Muscle layer of colon (tissue), 2 donors: ENCODE measurements at regions not wholly inside any gene's neighbourhood (a gene's known extent, or its start where the extent isn't known, plus 50 kb on each side); places are given as distances from the start of the nearest gene placed in this dataset.

ENCODE experiments used
- H3K27ac ChIP-seq: one replicate; pipeline ENCODE4 v1.7.0; 2013; ENCODE audit warnings: low read depth, mild to moderate bottlenecking, low read length, moderate library complexity
- H3K27me3 ChIP-seq, 2 donors: one replicate each; pipeline ENCODE4 v1.7.0; 2013; ENCODE audit warnings: low read length in 2 of 2, mild to moderate bottlenecking in 2 of 2; ENCODE audit not compliant: insufficient read depth in 2 of 2, control insufficient read depth in 1 of 2
- H3K36me3 ChIP-seq: one replicate; pipeline ENCODE4 v1.7.0; 2013; ENCODE audit warnings: mild to moderate bottlenecking, low read length; ENCODE audit not compliant: insufficient read depth
- H3K4me1 ChIP-seq: one replicate; pipeline ENCODE4 v1.7.0; 2013; ENCODE audit warnings: mild to moderate bottlenecking, low read length; ENCODE audit not compliant: insufficient read depth
- H3K4me3 ChIP-seq, 2 donors: one replicate each; pipeline ENCODE4 v1.7.0; 2013; ENCODE audit warnings: low read length in 2 of 2, low read depth in 1 of 2, mild to moderate bottlenecking in 1 of 2, moderate library complexity in 1 of 2
- H3K9ac ChIP-seq: one replicate; pipeline ENCODE4 v1.7.0; 2013; ENCODE audit warnings: low read length
- H3K9me3 ChIP-seq: one replicate; pipeline ENCODE4 v1.7.0; 2013; ENCODE audit warnings: mild to moderate bottlenecking, low read length
- donor health status: abdominal sarcoma.
- donor health status: Adenocarcinoma of cecum.

DNA sequence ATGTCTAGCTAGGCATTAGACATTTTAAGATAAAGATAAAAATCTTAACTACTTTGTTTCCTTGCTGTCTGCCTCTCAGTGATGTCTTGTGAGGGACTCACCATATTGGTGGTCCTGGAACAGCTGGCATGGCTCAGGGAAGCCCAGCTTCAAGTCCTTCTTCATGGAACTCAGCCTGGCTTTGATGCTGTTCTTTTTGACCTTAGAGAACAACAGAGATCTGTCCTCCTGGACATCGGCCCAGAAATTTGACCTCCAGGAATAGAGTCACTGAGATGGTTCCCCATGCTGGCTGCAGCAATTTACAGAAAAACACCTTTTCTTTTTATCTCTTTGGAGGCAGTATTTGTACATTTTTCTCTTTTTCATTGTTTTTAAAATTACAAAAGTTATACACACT is 235.5 kb upstream of the WWC1 start:
- H3K36me3 ChIP-seq = no peaks in the 10 kb centered on the region
- no peaks in the 10 kb centered on the region for H3K27me3 ChIP-seq
- no peak overlapping the region for H3K27ac ChIP-seq
- no peak overlapping the region for H3K9ac ChIP-seq
- no peaks in the 10 kb centered on the region for H3K9me3 ChIP-seq
- H3K4me3 ChIP-seq = no peak overlapping the region
- H3K4me1 ChIP-seq = no peaks in the 10 kb centered on the region

DNA sequence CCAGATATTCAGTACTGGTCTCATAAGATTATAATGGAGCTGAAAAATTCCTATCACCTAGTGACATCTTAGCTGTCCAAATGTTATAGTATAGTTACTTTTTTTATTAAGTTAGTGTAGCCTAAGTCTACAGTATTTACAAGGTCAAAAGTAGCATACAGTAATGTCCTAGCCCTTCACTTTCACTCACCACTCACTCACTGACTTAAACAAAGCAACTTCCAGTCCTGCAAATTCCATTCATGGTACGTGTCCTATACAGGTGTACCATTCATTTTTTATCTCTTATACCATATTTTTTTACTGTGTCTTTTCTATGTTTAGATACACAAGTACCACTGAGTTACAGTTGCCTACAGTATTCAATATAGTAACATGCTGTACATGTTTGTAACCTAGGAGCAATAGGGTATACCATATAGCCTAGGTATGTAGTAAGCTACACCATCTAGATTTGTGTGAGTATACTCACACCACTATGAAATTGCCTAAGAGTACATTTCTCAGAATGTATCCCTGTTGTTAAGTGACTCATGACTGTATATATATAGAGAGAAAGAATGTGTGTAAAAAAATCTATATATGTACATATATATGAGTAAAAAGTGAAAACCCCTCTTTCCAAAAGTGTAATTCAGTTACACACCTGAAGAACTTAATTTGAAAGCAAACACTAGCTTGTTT is 234.8 kb upstream of the WWC1 start:
- no peaks in the 10 kb centered on the region for H3K36me3 ChIP-seq
- H3K4me3 ChIP-seq = no peak overlapping the region
- no peaks in the 10 kb centered on the region for H3K27me3 ChIP-seq
- no peak overlapping the region for H3K9ac ChIP-seq
- H3K27ac ChIP-seq = no peak overlapping the region
- H3K4me1 ChIP-seq = no peaks in the 10 kb centered on the region
- H3K9me3 ChIP-seq = no peaks in the 10 kb centered on the region

DNA sequence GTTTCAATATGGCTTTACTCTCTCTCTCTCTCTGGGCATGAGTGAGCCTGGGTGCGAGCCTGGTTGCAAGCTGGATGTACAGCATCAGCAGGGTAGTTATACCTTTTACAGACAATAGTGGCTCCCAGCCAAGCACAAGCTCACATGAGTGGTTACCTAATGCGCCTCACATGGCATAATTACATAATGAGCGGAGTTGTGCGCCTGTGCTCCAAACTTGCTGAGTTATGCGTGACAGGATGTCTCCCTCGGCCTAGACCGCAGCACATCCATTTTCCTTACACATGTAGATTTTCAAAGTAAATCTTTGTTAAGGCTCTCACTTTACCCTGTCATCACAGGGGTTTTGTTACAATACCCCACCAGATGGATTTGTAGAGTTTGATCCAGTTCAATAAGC is 233.5 kb upstream of the WWC1 start:
- Histone ChIP-seq H3K9me3 (no peaks in the 10 kb centered on the region), H3K27ac (no peak overlapping the region), H3K36me3 (no peaks in the 10 kb centered on the region), H3K4me1 (no peaks in the 10 kb centered on the region), H3K4me3 (no peak overlapping the region), H3K9ac (no peak overlapping the region), H3K27me3 (no peaks in the 10 kb centered on the region)

DNA sequence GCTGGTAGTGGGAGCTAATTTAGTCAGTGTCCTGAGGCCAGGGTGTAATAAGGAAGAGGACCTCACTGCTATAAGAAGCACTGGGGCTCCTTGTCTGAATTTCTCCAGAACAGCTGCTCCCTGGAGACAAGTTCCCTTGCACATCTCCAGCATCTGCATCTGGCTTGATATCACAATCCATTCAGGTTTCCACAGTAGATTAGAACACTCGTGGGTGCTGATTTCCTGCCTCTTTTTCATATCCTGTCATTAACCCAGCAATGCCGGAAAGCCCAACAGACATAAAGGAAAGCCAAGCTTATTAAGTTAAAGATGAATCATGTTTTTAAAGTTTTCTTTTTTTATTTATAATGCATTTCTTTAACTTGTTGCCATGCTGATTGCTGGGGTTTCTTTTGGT is 232.3 kb upstream of the WWC1 start:
- H3K4me3 ChIP-seq = no peak overlapping the region
- no peak overlapping the region for H3K9ac ChIP-seq
- no peaks in the 10 kb centered on the region for H3K4me1 ChIP-seq
- H3K36me3 ChIP-seq = no peaks in the 10 kb centered on the region
- no peaks in the 10 kb centered on the region for H3K27me3 ChIP-seq
- H3K27ac ChIP-seq = no peak overlapping the region
- H3K9me3 ChIP-seq = no peaks in the 10 kb centered on the region

DNA sequence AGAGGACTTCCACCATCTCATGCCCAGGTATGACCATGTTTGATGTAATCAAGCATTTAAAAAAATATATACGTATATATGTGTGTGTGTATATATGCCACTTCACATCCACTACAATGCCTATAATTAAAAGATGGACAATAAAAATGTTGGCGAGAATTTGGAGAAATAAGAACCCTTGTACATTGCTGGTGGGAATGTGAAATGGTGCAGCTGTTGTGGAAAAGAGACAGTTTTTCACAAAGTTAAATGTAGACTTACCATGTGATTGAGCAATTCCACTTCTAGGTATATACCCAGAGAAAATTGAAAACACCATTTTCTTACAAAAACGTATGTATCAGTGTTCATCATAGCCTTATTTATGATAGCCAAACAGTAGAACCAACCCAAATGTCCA is 229.2 kb upstream of the WWC1 start:
- no peak overlapping the region for H3K9ac ChIP-seq

DNA sequence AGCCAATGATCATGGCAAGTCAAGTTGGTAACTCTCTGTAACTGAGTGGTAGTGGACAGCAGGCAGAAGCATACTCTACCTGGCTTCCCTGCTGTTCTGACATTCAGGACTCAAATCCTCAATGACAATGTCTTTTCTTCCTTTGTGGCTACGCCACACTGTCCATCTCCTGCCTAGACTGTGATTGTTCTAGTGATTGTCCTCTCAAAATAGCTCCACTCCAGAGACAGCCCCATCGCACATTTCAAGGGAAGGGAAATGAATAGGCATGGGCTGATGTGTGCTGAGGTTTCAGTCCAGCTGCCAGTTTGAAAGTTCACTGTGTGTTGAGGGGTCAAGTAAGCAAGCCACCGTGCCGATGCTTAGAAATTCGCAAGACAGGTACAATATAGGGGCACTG is 227.0 kb upstream of the WWC1 start:
- no peaks in the 10 kb centered on the region for H3K27me3 ChIP-seq
- no peaks in the 10 kb centered on the region for H3K9me3 ChIP-seq
- no peaks in the 10 kb centered on the region for H3K4me1 ChIP-seq
- H3K9ac ChIP-seq = no peak overlapping the region
- H3K4me3 ChIP-seq = no peak overlapping the region
- no peak overlapping the region for H3K27ac ChIP-seq
- no peaks in the 10 kb centered on the region for H3K36me3 ChIP-seq

More for the DNA sequence above, 229.2 kb upstream of the WWC1 start:
- no peaks in the 10 kb centered on the region for H3K36me3 ChIP-seq
- H3K9me3 ChIP-seq = no peaks in the 10 kb centered on the region
- no peak overlapping the region for H3K27ac ChIP-seq
- H3K4me1 ChIP-seq = no peaks in the 10 kb centered on the region
- no peaks in the 10 kb centered on the region for H3K27me3 ChIP-seq
- H3K4me3 ChIP-seq = no peak overlapping the region

DNA sequence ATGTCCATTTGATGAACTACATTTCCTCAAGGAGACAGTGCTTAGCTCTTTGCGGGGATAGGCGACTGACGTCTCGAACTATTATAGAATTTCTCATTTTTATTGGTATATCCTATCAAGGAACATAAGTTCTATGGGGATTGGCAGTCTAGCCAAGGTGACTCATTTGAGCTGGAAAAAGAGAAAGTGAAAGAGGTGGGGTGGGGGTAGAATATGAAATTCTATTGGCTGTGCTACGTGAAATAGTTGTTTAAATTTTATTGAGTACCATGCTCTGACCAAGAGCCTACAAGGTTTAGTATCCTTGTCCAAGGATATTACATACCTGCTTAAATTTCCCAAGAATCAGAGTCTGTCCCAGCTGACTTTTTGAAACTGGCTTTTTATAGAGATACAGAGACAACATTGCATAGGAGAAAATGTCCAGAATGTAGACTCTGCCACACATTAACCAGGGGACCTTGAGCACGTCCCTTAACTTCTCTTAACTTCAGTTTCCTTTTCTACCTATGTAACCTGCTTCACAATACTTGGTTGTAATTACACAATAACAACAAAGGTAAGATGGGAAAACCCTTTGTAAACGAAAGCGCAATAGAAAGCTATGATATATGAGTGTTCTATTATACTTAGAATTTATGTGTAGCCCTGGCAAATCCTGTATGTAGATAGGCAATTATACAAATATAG is 226.4 kb upstream of the WWC1 start:
- Histone ChIP-seq H3K4me3 (no peak overlapping the region), H3K9me3 (no peaks in the 10 kb centered on the region), H3K27ac (no peak overlapping the region), H3K4me1 (no peaks in the 10 kb centered on the region), H3K36me3 (no peaks in the 10 kb centered on the region), H3K9ac (no peak overlapping the region), H3K27me3 (no peaks in the 10 kb centered on the region)

DNA sequence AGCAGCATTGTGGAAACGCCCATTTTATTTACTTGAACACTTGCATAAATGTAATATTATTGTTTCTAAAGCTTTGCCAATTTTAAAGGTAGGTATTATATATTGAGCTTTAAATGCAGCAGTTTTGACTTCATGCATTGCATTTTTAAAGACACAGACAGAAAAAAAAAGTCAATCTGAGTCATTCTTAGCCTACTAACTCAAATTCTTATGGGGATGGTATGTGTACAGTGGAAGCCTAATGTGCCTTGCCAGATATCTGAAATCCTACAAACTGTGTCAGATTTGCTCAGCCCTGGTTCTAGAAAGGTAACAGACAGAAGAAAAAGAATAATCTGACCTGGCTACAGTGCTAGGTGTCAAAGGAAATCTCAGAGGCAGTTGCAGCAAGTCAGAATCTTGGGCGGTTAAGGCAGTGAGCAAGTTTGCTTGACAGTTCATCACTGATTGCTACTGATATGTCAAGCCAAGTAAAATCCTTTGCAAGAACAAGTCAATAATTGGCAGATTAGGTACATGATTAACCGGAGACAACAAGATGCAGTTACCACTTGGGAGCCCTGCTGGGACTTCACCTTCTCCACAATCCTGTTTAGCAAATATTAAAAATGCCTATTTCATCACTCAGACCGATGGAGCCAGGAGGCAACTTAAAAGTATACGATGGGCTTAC is 224.8 kb upstream of the WWC1 start:
- no peaks in the 10 kb centered on the region for H3K27me3 ChIP-seq
- H3K4me1 ChIP-seq = no peaks in the 10 kb centered on the region
- H3K9ac ChIP-seq = no peak overlapping the region
- no peaks in the 10 kb centered on the region for H3K36me3 ChIP-seq
- no peaks in the 10 kb centered on the region for H3K9me3 ChIP-seq
- H3K27ac ChIP-seq = no peak overlapping the region
- H3K4me3 ChIP-seq = no peak overlapping the region

DNA sequence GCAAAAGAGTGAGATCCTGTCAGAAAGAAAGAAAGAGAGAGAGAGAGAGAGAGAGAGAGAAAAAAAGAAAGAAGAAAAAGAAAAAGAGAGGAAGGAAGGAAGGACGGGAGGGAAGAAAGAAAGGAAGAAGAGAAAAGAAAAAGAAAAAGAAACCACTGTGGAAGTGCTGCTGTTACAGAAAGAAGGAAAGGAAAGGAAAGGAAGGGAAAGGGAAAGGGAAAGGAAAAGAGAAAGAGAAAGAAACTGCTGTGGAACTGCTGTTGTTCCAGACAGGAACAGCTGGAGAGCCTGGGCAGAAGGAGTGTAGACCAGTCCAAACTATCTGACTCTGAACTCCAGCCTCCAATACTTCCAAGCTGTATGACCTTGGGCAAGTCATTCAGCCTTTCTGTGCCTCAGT is 220.7 kb upstream of the WWC1 start:
- H3K36me3 ChIP-seq = no peaks in the 10 kb centered on the region
- H3K9ac ChIP-seq = no peak overlapping the region
- H3K27ac ChIP-seq = no peak overlapping the region
- H3K4me1 ChIP-seq = no peaks in the 10 kb centered on the region
- H3K4me3 ChIP-seq = no peak overlapping the region
- no peaks in the 10 kb centered on the region for H3K9me3 ChIP-seq
- no peaks in the 10 kb centered on the region for H3K27me3 ChIP-seq

DNA sequence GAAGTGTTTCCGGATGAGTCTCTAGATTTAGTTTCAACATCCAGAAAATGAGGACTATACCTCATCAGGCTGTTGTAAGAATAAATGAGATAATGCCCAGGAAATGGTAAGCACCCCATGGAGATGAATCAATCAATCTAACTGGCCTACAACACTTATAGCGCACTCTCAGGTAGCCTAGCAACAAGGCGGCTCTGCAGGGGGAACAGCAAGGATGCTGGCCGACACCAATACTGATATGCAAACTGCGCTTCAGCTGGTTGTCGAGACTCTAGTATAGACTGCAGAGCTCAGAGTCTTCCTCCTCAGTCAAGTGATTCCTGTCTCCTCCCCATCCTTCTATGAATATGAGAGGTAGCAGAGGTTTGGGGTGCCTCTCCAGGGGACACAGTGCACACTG is 218.8 kb upstream of the WWC1 start:
- Histone ChIP-seq H3K9ac (no peak overlapping the region), H3K4me3 (no peak overlapping the region), H3K36me3 (no peaks in the 10 kb centered on the region), H3K9me3 (no peaks in the 10 kb centered on the region), H3K27me3 (no peaks in the 10 kb centered on the region), H3K27ac (no peak overlapping the region), H3K4me1 (no peaks in the 10 kb centered on the region)

DNA sequence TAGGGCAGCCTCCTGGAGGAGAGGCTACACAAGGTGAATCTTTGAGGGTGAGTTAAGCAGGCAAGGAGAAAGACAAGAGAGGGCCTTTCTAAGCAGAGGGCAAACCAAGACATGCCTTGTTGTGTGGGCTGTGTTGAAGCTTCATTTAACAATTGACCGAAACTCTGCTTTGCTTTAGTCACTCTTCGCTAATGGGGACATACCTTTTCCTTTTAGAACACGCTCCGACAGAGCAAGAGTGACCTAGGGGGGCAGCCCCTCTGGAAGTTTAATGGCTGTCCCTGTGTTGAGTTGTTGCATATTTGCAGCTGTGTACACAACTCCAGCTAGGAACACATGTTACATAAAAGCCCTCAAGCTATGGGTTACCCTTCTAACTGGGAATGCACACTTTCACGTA is 218.1 kb upstream of the WWC1 start:
- H3K4me3 ChIP-seq = no peak overlapping the region
- H3K9me3 ChIP-seq = no peaks in the 10 kb centered on the region
- H3K36me3 ChIP-seq = no peaks in the 10 kb centered on the region
- H3K27ac ChIP-seq = no peak overlapping the region
- H3K27me3 ChIP-seq = no peaks in the 10 kb centered on the region
- no peaks in the 10 kb centered on the region for H3K4me1 ChIP-seq
- H3K9ac ChIP-seq = no peak overlapping the region
